ENCODE measurements at regions not wholly inside any gene's neighbourhood (a gene's known extent, or its start where the extent isn't known, plus 50 kb on each side); places are given as distances from the start of the nearest gene placed in this dataset.
"Not testable (repeated sequence)": the region's sequence is repeated elsewhere in the genome, so short reads cannot be mapped to it uniquely, and the experiment has no call there.

- CTCF ChIA-PET: no interaction called here
- POLR2A ChIA-PET: no interaction called here
- no peak for DNase-seq (ENCODE audit: extremely low spot score)
- TF ChIP-seq BHLHE40 (IDR thresholded peaks at IDR 0.05; ENCODE audit: borderline replicate concordance) (no peak), TARDBP (IDR thresholded peaks at IDR 0.05) (no peak), LEF1 (IDR thresholded peaks at IDR 0.05; ENCODE audit: borderline replicate concordance) (no peak), ARNT (IDR thresholded peaks at IDR 0.05) (no peak), SP1 (IDR thresholded peaks at IDR 0.05) (no peak), FOXM1 (IDR thresholded peaks at IDR 0.05; ENCODE audit: borderline replicate concordance) (no peak), ZNF384 (IDR thresholded peaks at IDR 0.05) (no peak), NFRKB (IDR thresholded peaks at IDR 0.05) (no peak), ELF4 (IDR thresholded peaks at IDR 0.05) (no peak), PKNOX1 (IDR thresholded peaks at IDR 0.05) (no peak)
Measured at GRCh38 chr16:79943736-79944135, 343.2 kb upstream of the MAF start.

GRCh38 chr16:79938575-79938974, 338.0 kb upstream of the MAF start:
- POLR2A ChIA-PET: no interaction called here
- no peak for DNase-seq (ENCODE audit: extremely low spot score)
- no peak for TF ChIP-seq SP1 (IDR thresholded peaks at IDR 0.05)
- no peak for TF ChIP-seq TARDBP (IDR thresholded peaks at IDR 0.05)
- no peak for TF ChIP-seq LEF1 (IDR thresholded peaks at IDR 0.05; ENCODE audit: borderline replicate concordance)
- TF ChIP-seq FOXM1 (IDR thresholded peaks at IDR 0.05; ENCODE audit: borderline replicate concordance): no peak
- no peak for TF ChIP-seq ELF4 (IDR thresholded peaks at IDR 0.05)
- TF ChIP-seq FOXK2 (IDR thresholded peaks at IDR 0.05): no peak
- TF ChIP-seq BHLHE40 (IDR thresholded peaks at IDR 0.05; ENCODE audit: borderline replicate concordance): no peak
- TF ChIP-seq PKNOX1 (IDR thresholded peaks at IDR 0.05): no peak
- TF ChIP-seq NFRKB (IDR thresholded peaks at IDR 0.05): no peak
- TF ChIP-seq HDGF (IDR thresholded peaks at IDR 0.05; ENCODE audit: borderline replicate concordance): no peak
- TF ChIP-seq CTBP1 (IDR thresholded peaks at IDR 0.05; ENCODE audit: borderline replicate concordance): no peak
- TF ChIP-seq L3MBTL2 (conservative IDR thresholded peaks at IDR 0.05): no peak
- TF ChIP-seq ARNT (IDR thresholded peaks at IDR 0.05): no peak
- TF ChIP-seq FOXA1 (IDR thresholded peaks at IDR 0.05): no peak
- no peak for TF ChIP-seq ZNF384 (IDR thresholded peaks at IDR 0.05)
- TF ChIP-seq SUZ12 (IDR thresholded peaks at IDR 0.05): no peak
- CTCF ChIA-PET: no interaction called here

GRCh38 chr16:79937671-79938070, 337.1 kb upstream of the MAF start:
- CTCF ChIA-PET; DNase-seq (ENCODE audit: extremely low spot score); POLR2A ChIA-PET: not testable (repeated sequence)

- TF ChIP-seq ARNT (IDR thresholded peaks at IDR 0.05) (no peak), ZNF384 (IDR thresholded peaks at IDR 0.05) (no peak), FOXK2 (IDR thresholded peaks at IDR 0.05) (no peak), CTBP1 (IDR thresholded peaks at IDR 0.05; ENCODE audit: borderline replicate concordance) (no peak), BHLHE40 (IDR thresholded peaks at IDR 0.05; ENCODE audit: borderline replicate concordance) (no peak), L3MBTL2 (conservative IDR thresholded peaks at IDR 0.05) (no peak)
- DNase-seq (ENCODE audit: extremely low spot score): no peak
- ChIA-PET CTCF (no interaction called here), POLR2A (no interaction called here)
Measured at GRCh38 chr16:79933603-79934002, 333.1 kb upstream of the MAF start.

GRCh38 chr16:79932572-79932971, 332.0 kb upstream of the MAF start:
- POLR2A ChIA-PET: no interaction called here

GRCh38 chr16:79931721-79932120, 331.2 kb upstream of the MAF start:
- POLR2A ChIA-PET: no interaction called here

More at GRCh38 chr16:79932572-79932971, 332.0 kb upstream of the MAF start:
- TF ChIP-seq BHLHE40 (IDR thresholded peaks at IDR 0.05; ENCODE audit: borderline replicate concordance) (no peak), ARNT (IDR thresholded peaks at IDR 0.05) (no peak), PKNOX1 (IDR thresholded peaks at IDR 0.05) (no peak), HDGF (IDR thresholded peaks at IDR 0.05; ENCODE audit: borderline replicate concordance) (no peak), L3MBTL2 (conservative IDR thresholded peaks at IDR 0.05) (no peak), LEF1 (IDR thresholded peaks at IDR 0.05; ENCODE audit: borderline replicate concordance) (no peak), SP1 (IDR thresholded peaks at IDR 0.05) (no peak), SUZ12 (IDR thresholded peaks at IDR 0.05) (no peak), ZNF384 (IDR thresholded peaks at IDR 0.05) (no peak)
- DNase-seq (ENCODE audit: extremely low spot score): no peak
- CTCF ChIA-PET: no interaction called here

More at GRCh38 chr16:79931721-79932120, 331.2 kb upstream of the MAF start:
- CTCF ChIA-PET: no interaction called here
- DNase-seq (ENCODE audit: extremely low spot score): no peak
- TF ChIP-seq ZNF384 (IDR thresholded peaks at IDR 0.05) (no peak), SUZ12 (IDR thresholded peaks at IDR 0.05) (no peak), CTBP1 (IDR thresholded peaks at IDR 0.05; ENCODE audit: borderline replicate concordance) (no peak), ARNT (IDR thresholded peaks at IDR 0.05) (no peak), PKNOX1 (IDR thresholded peaks at IDR 0.05) (no peak), NFRKB (IDR thresholded peaks at IDR 0.05) (no peak), HDGF (IDR thresholded peaks at IDR 0.05; ENCODE audit: borderline replicate concordance) (no peak), FOXA1 (IDR thresholded peaks at IDR 0.05) (no peak), SP1 (IDR thresholded peaks at IDR 0.05) (no peak), BHLHE40 (IDR thresholded peaks at IDR 0.05; ENCODE audit: borderline replicate concordance) (no peak), FOXK2 (IDR thresholded peaks at IDR 0.05) (no peak), TARDBP (IDR thresholded peaks at IDR 0.05) (no peak), FOXM1 (IDR thresholded peaks at IDR 0.05; ENCODE audit: borderline replicate concordance) (no peak)
